ENCODE measurements at regions not wholly inside any gene's neighbourhood (a gene's known extent, or its start where the extent isn't known, plus 50 kb on each side); places are given as distances from the start of the nearest gene placed in this dataset.

- Histone ChIP-seq H3K27ac (ENCODE audit: low read depth in 1 of 2, low read length in 2 of 2) (no peak overlapping the region), H3K27me3 (ENCODE audit: control insufficient read depth in 1 of 2, insufficient read depth in 2 of 2, low read length in 1 of 2) (no peaks in the 10 kb centered on the region), H3K36me3 (ENCODE audit: control insufficient read depth in 1 of 2, insufficient read depth in 2 of 2, low read length in 1 of 2) (no peaks in the 10 kb centered on the region), H3K9me3 (ENCODE audit: control insufficient read depth, low read length) (no peaks in the 10 kb centered on the region), H3K4me1 (ENCODE audit: control insufficient read depth in 1 of 2, insufficient read depth in 2 of 2, low read length in 2 of 2) (no peaks in the 10 kb centered on the region), H3K4me3 (ENCODE audit: low read length in 2 of 2) (no peak overlapping the region)
- 79 to 88% methylated on average over 2 of the region's 2 CpGs for WGBS, 2 donors
- DNase-seq (no peak), ATAC-seq (ENCODE audit: low FRiP score) (no peak)
- intact Hi-C loops (cut with DNase I): no loop called here
Observed at GRCh38 chr5:40093550-40093949, 586.2 kb upstream of the PTGER4 start.

GRCh38 chr5:40089269-40089668 lies 590.4 kb upstream of the PTGER4 start:
- H3K27me3 ChIP-seq (ENCODE audit: control insufficient read depth in 1 of 2, insufficient read depth in 2 of 2, low read length in 1 of 2): no peaks in the 10 kb centered on the region
- no peak overlapping the region for H3K4me3 ChIP-seq (ENCODE audit: low read length in 2 of 2)
- no peaks in the 10 kb centered on the region for H3K4me1 ChIP-seq (ENCODE audit: control insufficient read depth in 1 of 2, insufficient read depth in 2 of 2, low read length in 2 of 2)
- intact Hi-C loops (cut with DNase I): no loop called here
- H3K36me3 ChIP-seq (ENCODE audit: control insufficient read depth in 1 of 2, insufficient read depth in 2 of 2, low read length in 1 of 2): no peaks in the 10 kb centered on the region
- no peaks in the 10 kb centered on the region for H3K9me3 ChIP-seq (ENCODE audit: control insufficient read depth, low read length)
- ATAC-seq (ENCODE audit: low FRiP score) (no peak), DNase-seq (no peak)
- H3K27ac ChIP-seq (ENCODE audit: low read depth in 1 of 2, low read length in 2 of 2): no peak overlapping the region

- DNase-seq (no peak), ATAC-seq (ENCODE audit: low FRiP score) (no peak)
- no peak overlapping the region for H3K4me3 ChIP-seq (ENCODE audit: low read length in 2 of 2)
- no peaks in the 10 kb centered on the region for H3K27me3 ChIP-seq (ENCODE audit: control insufficient read depth in 1 of 2, insufficient read depth in 2 of 2, low read length in 1 of 2)
- WGBS, 2 donors: 69 to 94% methylated on average over 1 of the region's 1 CpG
- no peaks in the 10 kb centered on the region for H3K9me3 ChIP-seq (ENCODE audit: control insufficient read depth, low read length)
- intact Hi-C loops (cut with DNase I): no loop called here
- no peak overlapping the region for H3K27ac ChIP-seq (ENCODE audit: low read depth in 1 of 2, low read length in 2 of 2)
- no peaks in the 10 kb centered on the region for H3K4me1 ChIP-seq (ENCODE audit: control insufficient read depth in 1 of 2, insufficient read depth in 2 of 2, low read length in 2 of 2)
- H3K36me3 ChIP-seq (ENCODE audit: control insufficient read depth in 1 of 2, insufficient read depth in 2 of 2, low read length in 1 of 2): no peaks in the 10 kb centered on the region
Observed at GRCh38 chr5:40084614-40085013, 595.1 kb upstream of the PTGER4 start.

- Histone ChIP-seq H3K4me1 (ENCODE audit: control insufficient read depth in 1 of 2, insufficient read depth in 2 of 2, low read length in 2 of 2) (no peaks in the 10 kb centered on the region), H3K4me3 (ENCODE audit: low read length in 2 of 2) (no peak overlapping the region), H3K9me3 (ENCODE audit: control insufficient read depth, low read length) (no peaks in the 10 kb centered on the region), H3K36me3 (ENCODE audit: control insufficient read depth in 1 of 2, insufficient read depth in 2 of 2, low read length in 1 of 2) (no peaks in the 10 kb centered on the region), H3K27ac (ENCODE audit: low read depth in 1 of 2, low read length in 2 of 2) (no peak overlapping the region), H3K27me3 (ENCODE audit: control insufficient read depth in 1 of 2, insufficient read depth in 2 of 2, low read length in 1 of 2) (no peaks in the 10 kb centered on the region)
- intact Hi-C loops (cut with DNase I): no loop called here
- 0% methylated on average over 1 of the region's 1 CpG for WGBS, 2 donors
- DNase-seq: no peak
- no peak for ATAC-seq (ENCODE audit: low FRiP score)
Observed at GRCh38 chr5:40082313-40082712, 597.4 kb upstream of the PTGER4 start.

GRCh38 chr5:40080191-40080590 lies 599.5 kb upstream of the PTGER4 start:
- ATAC-seq (ENCODE audit: low FRiP score) (no peak), DNase-seq (no peak)
- intact Hi-C loops (cut with DNase I): no loop called here
- no peak overlapping the region for H3K4me3 ChIP-seq (ENCODE audit: low read length in 2 of 2)
- no peaks in the 10 kb centered on the region for H3K27me3 ChIP-seq (ENCODE audit: control insufficient read depth in 1 of 2, insufficient read depth in 2 of 2, low read length in 1 of 2)
- H3K4me1 ChIP-seq (ENCODE audit: control insufficient read depth in 1 of 2, insufficient read depth in 2 of 2, low read length in 2 of 2): no peaks in the 10 kb centered on the region
- no peaks in the 10 kb centered on the region for H3K9me3 ChIP-seq (ENCODE audit: control insufficient read depth, low read length)
- no peak overlapping the region for H3K27ac ChIP-seq (ENCODE audit: low read depth in 1 of 2, low read length in 2 of 2)
- no peaks in the 10 kb centered on the region for H3K36me3 ChIP-seq (ENCODE audit: control insufficient read depth in 1 of 2, insufficient read depth in 2 of 2, low read length in 1 of 2)

GRCh38 chr5:40078898-40079575 lies 600.7 kb upstream of the PTGER4 start:
- ATAC-seq (ENCODE audit: low FRiP score) (no peak), DNase-seq (no peak)
- Histone ChIP-seq H3K36me3 (ENCODE audit: control insufficient read depth in 1 of 2, insufficient read depth in 2 of 2, low read length in 1 of 2) (no peaks in the 10 kb centered on the region), H3K9me3 (ENCODE audit: control insufficient read depth, low read length) (no peaks in the 10 kb centered on the region), H3K27ac (ENCODE audit: low read depth in 1 of 2, low read length in 2 of 2) (no peak overlapping the region), H3K27me3 (ENCODE audit: control insufficient read depth in 1 of 2, insufficient read depth in 2 of 2, low read length in 1 of 2) (no peaks in the 10 kb centered on the region), H3K4me1 (ENCODE audit: control insufficient read depth in 1 of 2, insufficient read depth in 2 of 2, low read length in 2 of 2) (no peaks in the 10 kb centered on the region), H3K4me3 (ENCODE audit: low read length in 2 of 2) (no peak overlapping the region)
- WGBS, 2 donors: 50 to 57% methylated on average over 8 of the region's 8 CpGs
- intact Hi-C loops (cut with DNase I): no loop called here

- intact Hi-C loops (cut with DNase I): no loop called here
- no peak overlapping the region for H3K4me3 ChIP-seq (ENCODE audit: low read length in 2 of 2)
- H3K27ac ChIP-seq (ENCODE audit: low read depth in 1 of 2, low read length in 2 of 2): no peak overlapping the region
- no peaks in the 10 kb centered on the region for H3K4me1 ChIP-seq (ENCODE audit: control insufficient read depth in 1 of 2, insufficient read depth in 2 of 2, low read length in 2 of 2)
- ATAC-seq (ENCODE audit: low FRiP score): no peak
- DNase-seq: no peak
- H3K36me3 ChIP-seq (ENCODE audit: control insufficient read depth in 1 of 2, insufficient read depth in 2 of 2, low read length in 1 of 2): no peaks in the 10 kb centered on the region
- no peaks in the 10 kb centered on the region for H3K27me3 ChIP-seq (ENCODE audit: control insufficient read depth in 1 of 2, insufficient read depth in 2 of 2, low read length in 1 of 2)
- H3K9me3 ChIP-seq (ENCODE audit: control insufficient read depth, low read length): peaks cover 1% of the 10 kb centered on the region
- 78 to 79% methylated on average over 1 of the region's 1 CpG for WGBS, 2 donors
Observed at GRCh38 chr5:40074826-40075225, 604.9 kb upstream of the PTGER4 start.

- intact Hi-C loops (cut with DNase I): no loop called here
- peaks cover 1% of the 10 kb centered on the region for H3K9me3 ChIP-seq (ENCODE audit: control insufficient read depth, low read length)
- WGBS, 2 donors: 88 to 95% methylated on average over 1 of the region's 1 CpG
- no peaks in the 10 kb centered on the region for H3K27me3 ChIP-seq (ENCODE audit: control insufficient read depth in 1 of 2, insufficient read depth in 2 of 2, low read length in 1 of 2)
- no peaks in the 10 kb centered on the region for H3K36me3 ChIP-seq (ENCODE audit: control insufficient read depth in 1 of 2, insufficient read depth in 2 of 2, low read length in 1 of 2)
- ATAC-seq (ENCODE audit: low FRiP score): no peak
- no peak for DNase-seq
- H3K4me1 ChIP-seq (ENCODE audit: control insufficient read depth in 1 of 2, insufficient read depth in 2 of 2, low read length in 2 of 2): no peaks in the 10 kb centered on the region
- H3K27ac ChIP-seq (ENCODE audit: low read depth in 1 of 2, low read length in 2 of 2): no peak overlapping the region
- no peak overlapping the region for H3K4me3 ChIP-seq (ENCODE audit: low read length in 2 of 2)
Observed at GRCh38 chr5:40073927-40074326, 605.8 kb upstream of the PTGER4 start.

GRCh38 chr5:40071870-40072269 lies 607.8 kb upstream of the PTGER4 start:
- no peak for DNase-seq
- Histone ChIP-seq H3K9me3 (ENCODE audit: control insufficient read depth, low read length) (peaks cover 1% of the 10 kb centered on the region), H3K27ac (ENCODE audit: low read depth in 1 of 2, low read length in 2 of 2) (no peak overlapping the region), H3K27me3 (ENCODE audit: control insufficient read depth in 1 of 2, insufficient read depth in 2 of 2, low read length in 1 of 2) (no peaks in the 10 kb centered on the region), H3K4me1 (ENCODE audit: control insufficient read depth in 1 of 2, insufficient read depth in 2 of 2, low read length in 2 of 2) (no peaks in the 10 kb centered on the region), H3K4me3 (ENCODE audit: low read length in 2 of 2) (no peak overlapping the region), H3K36me3 (ENCODE audit: control insufficient read depth in 1 of 2, insufficient read depth in 2 of 2, low read length in 1 of 2) (no peaks in the 10 kb centered on the region)
- ATAC-seq (ENCODE audit: low FRiP score): no peak
- intact Hi-C loops (cut with DNase I): no loop called here

Measured in aorta (tissue), 5 donors.